ENCODE measurements at regions not wholly inside any gene's neighbourhood (a gene's known extent, or its start where the extent isn't known, plus 50 kb on each side); places are given as distances from the start of the nearest gene placed in this dataset.

- Histone ChIP-seq H3K79me2 (ENCODE audit: low read length) (no peaks in the 10 kb centered on the region), H3K4me3 (ENCODE audit: low read length) (no peak overlapping the region), H3K9me3 (ENCODE audit: insufficient read depth, low read length) (no peaks in the 10 kb centered on the region), H4K20me1 (ENCODE audit: insufficient read depth, low read length) (no peaks in the 10 kb centered on the region), H3K27ac (ENCODE audit: low read length) (no peak overlapping the region), H3K9ac (ENCODE audit: low read length) (no peak overlapping the region), H3K27me3 (ENCODE audit: low read depth, low read length) (no peaks in the 10 kb centered on the region), H3K36me3 (replicated peaks; ENCODE audit: low read depth, low read length) (no peaks in the 10 kb centered on the region), H2AFZ (ENCODE audit: low read depth, low read length) (no peak overlapping the region), H3K4me1 (ENCODE audit: low read length) (no peaks in the 10 kb centered on the region), H3K4me2 (ENCODE audit: low read length) (no peak overlapping the region)
- no peak for TF ChIP-seq EZH2phosphoT487 (IDR thresholded peaks at IDR 0.05; ENCODE audit: low read depth)
- TF ChIP-seq, protein P1, sequence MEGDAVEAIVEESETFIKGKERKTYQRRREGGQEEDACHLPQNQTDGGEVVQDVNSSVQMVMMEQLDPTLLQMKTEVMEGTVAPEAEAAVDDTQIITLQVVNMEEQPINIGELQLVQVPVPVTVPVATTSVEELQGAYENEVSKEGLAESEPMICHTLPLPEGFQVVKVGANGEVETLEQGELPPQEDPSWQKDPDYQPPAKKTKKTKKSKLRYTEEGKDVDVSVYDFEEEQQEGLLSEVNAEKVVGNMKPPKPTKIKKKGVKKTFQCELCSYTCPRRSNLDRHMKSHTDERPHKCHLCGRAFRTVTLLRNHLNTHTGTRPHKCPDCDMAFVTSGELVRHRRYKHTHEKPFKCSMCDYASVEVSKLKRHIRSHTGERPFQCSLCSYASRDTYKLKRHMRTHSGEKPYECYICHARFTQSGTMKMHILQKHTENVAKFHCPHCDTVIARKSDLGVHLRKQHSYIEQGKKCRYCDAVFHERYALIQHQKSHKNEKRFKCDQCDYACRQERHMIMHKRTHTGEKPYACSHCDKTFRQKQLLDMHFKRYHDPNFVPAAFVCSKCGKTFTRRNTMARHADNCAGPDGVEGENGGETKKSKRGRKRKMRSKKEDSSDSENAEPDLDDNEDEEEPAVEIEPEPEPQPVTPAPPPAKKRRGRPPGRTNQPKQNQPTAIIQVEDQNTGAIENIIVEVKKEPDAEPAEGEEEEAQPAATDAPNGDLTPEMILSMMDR (IDR thresholded peaks at IDR 0.05; ENCODE audit: low read depth, low read length) = no peak
Measured at GRCh38 chr1:198018529-198018928, 101.4 kb downstream of the LHX9 start.

- H4K20me1 ChIP-seq (ENCODE audit: insufficient read depth, low read length) = no peaks in the 10 kb centered on the region
- no peak overlapping the region for H3K9ac ChIP-seq (ENCODE audit: low read length)
- H3K4me1 ChIP-seq (ENCODE audit: low read length) = no peaks in the 10 kb centered on the region
- H3K9me3 ChIP-seq (ENCODE audit: insufficient read depth, low read length) = no peaks in the 10 kb centered on the region
- H3K4me2 ChIP-seq (ENCODE audit: low read length) = no peak overlapping the region
- H2AFZ ChIP-seq (ENCODE audit: low read depth, low read length) = no peak overlapping the region
- no peaks in the 10 kb centered on the region for H3K79me2 ChIP-seq (ENCODE audit: low read length)
- no peak overlapping the region for H3K27ac ChIP-seq (ENCODE audit: low read length)
- H3K36me3 ChIP-seq (replicated peaks; ENCODE audit: low read depth, low read length) = no peaks in the 10 kb centered on the region
- TF ChIP-seq EZH2phosphoT487 (IDR thresholded peaks at IDR 0.05; ENCODE audit: low read depth) = no peak
- TF ChIP-seq, protein P1 (IDR thresholded peaks at IDR 0.05; ENCODE audit: low read depth, low read length) = no peak
- no peaks in the 10 kb centered on the region for H3K27me3 ChIP-seq (ENCODE audit: low read depth, low read length)
- no peak overlapping the region for H3K4me3 ChIP-seq (ENCODE audit: low read length)
Measured at GRCh38 chr1:198019126-198019525, 102.0 kb downstream of the LHX9 start.

- Histone ChIP-seq H3K9ac (ENCODE audit: low read length) (no peak overlapping the region), H3K4me1 (ENCODE audit: low read length) (no peaks in the 10 kb centered on the region), H3K27me3 (ENCODE audit: low read depth, low read length) (no peaks in the 10 kb centered on the region), H3K36me3 (replicated peaks; ENCODE audit: low read depth, low read length) (no peaks in the 10 kb centered on the region), H3K9me3 (ENCODE audit: insufficient read depth, low read length) (no peaks in the 10 kb centered on the region), H2AFZ (ENCODE audit: low read depth, low read length) (no peak overlapping the region), H3K27ac (ENCODE audit: low read length) (no peak overlapping the region), H3K4me2 (ENCODE audit: low read length) (no peak overlapping the region), H4K20me1 (ENCODE audit: insufficient read depth, low read length) (no peaks in the 10 kb centered on the region), H3K79me2 (ENCODE audit: low read length) (no peaks in the 10 kb centered on the region), H3K4me3 (ENCODE audit: low read length) (no peak overlapping the region)
- TF ChIP-seq EZH2phosphoT487 (IDR thresholded peaks at IDR 0.05; ENCODE audit: low read depth) = no peak
- TF ChIP-seq, protein P1 (IDR thresholded peaks at IDR 0.05; ENCODE audit: low read depth, low read length) = no peak
Measured at GRCh38 chr1:198024336-198024735, 107.2 kb downstream of the LHX9 start.

DNA sequence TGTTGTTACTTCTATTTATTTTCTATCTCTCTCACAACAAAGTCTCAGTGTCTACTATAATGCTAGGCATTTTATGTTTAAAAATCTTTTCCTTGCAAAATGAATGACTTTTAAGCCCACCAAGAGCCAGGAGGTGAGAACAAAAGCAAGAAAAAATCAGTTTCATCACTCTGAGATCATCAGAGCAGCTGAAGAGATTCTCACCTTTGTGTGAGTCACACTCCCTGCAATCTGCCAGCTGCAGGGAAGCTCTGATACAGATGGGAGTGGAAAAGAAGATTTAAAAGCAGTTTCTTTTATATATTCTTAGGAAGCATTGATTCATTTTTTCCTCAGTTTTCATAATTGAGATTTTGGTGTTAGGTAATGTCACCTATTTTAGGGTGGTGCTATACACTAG, 107.6 kb downstream of the LHX9 start:
- Histone ChIP-seq H4K20me1 (ENCODE audit: insufficient read depth, low read length) (no peaks in the 10 kb centered on the region), H3K9me3 (ENCODE audit: insufficient read depth, low read length) (no peaks in the 10 kb centered on the region), H3K4me3 (ENCODE audit: low read length) (no peak overlapping the region), H3K4me2 (ENCODE audit: low read length) (no peak overlapping the region), H3K36me3 (replicated peaks; ENCODE audit: low read depth, low read length) (no peaks in the 10 kb centered on the region), H3K27me3 (ENCODE audit: low read depth, low read length) (no peaks in the 10 kb centered on the region), H3K9ac (ENCODE audit: low read length) (no peak overlapping the region), H2AFZ (ENCODE audit: low read depth, low read length) (no peak overlapping the region), H3K79me2 (ENCODE audit: low read length) (no peaks in the 10 kb centered on the region), H3K4me1 (ENCODE audit: low read length) (no peaks in the 10 kb centered on the region), H3K27ac (ENCODE audit: low read length) (no peak overlapping the region)
- TF ChIP-seq, protein P1 (IDR thresholded peaks at IDR 0.05; ENCODE audit: low read depth, low read length) = no peak
- no peak for TF ChIP-seq EZH2phosphoT487 (IDR thresholded peaks at IDR 0.05; ENCODE audit: low read depth)
